ENCODE measurements at regions not wholly inside any gene's neighbourhood (a gene's known extent, or its start where the extent isn't known, plus 50 kb on each side); places are given as distances from the start of the nearest gene placed in this dataset.

DNA sequence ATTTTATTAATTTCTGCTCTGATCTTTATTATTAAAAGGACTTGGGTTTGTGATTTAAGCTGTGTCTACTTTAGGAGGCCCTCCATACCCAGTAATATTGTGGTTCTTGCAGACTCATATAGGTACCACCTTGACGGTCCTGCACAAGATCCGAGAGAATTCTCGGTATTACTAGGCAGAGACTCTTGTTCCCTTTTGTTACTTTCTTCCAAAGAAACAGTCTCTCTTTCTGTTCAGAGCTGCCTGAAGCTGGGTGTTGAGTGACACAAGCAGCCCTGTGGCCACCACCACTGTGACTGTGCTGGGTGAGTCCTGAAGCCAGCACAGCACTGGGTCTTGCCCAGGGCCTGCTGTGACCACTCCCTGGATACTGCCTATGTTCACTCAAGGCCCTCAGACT, 666.6 kb downstream of the SEMA5A start:
- Histone ChIP-seq H3K9ac (no peak overlapping the region), H3F3A (replicated peaks; ENCODE audit: insufficient read depth) (no peaks in the 10 kb centered on the region), H3K27ac (ENCODE audit: low read depth in 2 of 2, low read length in 1 of 2) (no peak overlapping the region), H3K9me3 (no peaks in the 10 kb centered on the region), H3K27me3 (ENCODE audit: insufficient read depth) (no peaks in the 10 kb centered on the region), H3K4me3 (ENCODE audit: low read depth in 2 of 2, low read length in 1 of 2) (no peak overlapping the region), H3K36me3 (replicated peaks in 1 of 2; ENCODE audit: control insufficient read depth in 1 of 2, insufficient read depth in 2 of 2, low read length in 1 of 2) (no peaks in the 10 kb centered on the region), H3K4me1 (ENCODE audit: control insufficient read depth in 1 of 2, insufficient read depth in 2 of 2, low read depth in 1 of 2, low read length in 1 of 2) (no peaks in the 10 kb centered on the region), H3K4me2 (no peak overlapping the region), H2AFZ (ENCODE audit: low read depth) (no peak overlapping the region), H4K20me1 (ENCODE audit: insufficient read depth) (no peaks in the 10 kb centered on the region), H3K79me2 (ENCODE audit: insufficient read depth) (no peaks in the 10 kb centered on the region), H3K9me2 (no peaks in the 10 kb centered on the region)
- TF ChIP-seq POLR2AphosphoS5 (IDR thresholded peaks at IDR 0.05; ENCODE audit: low read depth, low read length) = no peak
- TF ChIP-seq, protein P1, sequence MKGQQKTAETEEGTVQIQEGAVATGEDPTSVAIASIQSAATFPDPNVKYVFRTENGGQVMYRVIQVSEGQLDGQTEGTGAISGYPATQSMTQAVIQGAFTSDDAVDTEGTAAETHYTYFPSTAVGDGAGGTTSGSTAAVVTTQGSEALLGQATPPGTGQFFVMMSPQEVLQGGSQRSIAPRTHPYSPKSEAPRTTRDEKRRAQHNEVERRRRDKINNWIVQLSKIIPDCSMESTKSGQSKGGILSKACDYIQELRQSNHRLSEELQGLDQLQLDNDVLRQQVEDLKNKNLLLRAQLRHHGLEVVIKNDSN (IDR thresholded peaks at IDR 0.05; ENCODE audit: borderline replicate concordance, low read depth) = no peak
- TF ChIP-seq, protein P2, sequence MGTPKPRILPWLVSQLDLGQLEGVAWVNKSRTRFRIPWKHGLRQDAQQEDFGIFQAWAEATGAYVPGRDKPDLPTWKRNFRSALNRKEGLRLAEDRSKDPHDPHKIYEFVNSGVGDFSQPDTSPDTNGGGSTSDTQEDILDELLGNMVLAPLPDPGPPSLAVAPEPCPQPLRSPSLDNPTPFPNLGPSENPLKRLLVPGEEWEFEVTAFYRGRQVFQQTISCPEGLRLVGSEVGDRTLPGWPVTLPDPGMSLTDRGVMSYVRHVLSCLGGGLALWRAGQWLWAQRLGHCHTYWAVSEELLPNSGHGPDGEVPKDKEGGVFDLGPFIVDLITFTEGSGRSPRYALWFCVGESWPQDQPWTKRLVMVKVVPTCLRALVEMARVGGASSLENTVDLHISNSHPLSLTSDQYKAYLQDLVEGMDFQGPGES (IDR thresholded peaks at IDR 0.05; ENCODE audit: low read depth, low read length) = no peak
- no peak for TF ChIP-seq NFIC (IDR thresholded peaks at IDR 0.05; ENCODE audit: borderline replicate concordance)
- no peak for TF ChIP-seq FOXM1 (IDR thresholded peaks at IDR 0.05; ENCODE audit: low read depth)
- no peak for TF ChIP-seq SIN3A (IDR thresholded peaks at IDR 0.05; ENCODE audit: borderline replicate concordance, low read depth, low read length)
- no peak for DNase-seq
- POLR2A ChIA-PET = no interaction called here
- 66% methylated on average over 3 of the region's 3 CpGs for WGBS (ENCODE audit: low lambda C conversion rate)
- CTCF ChIA-PET = interaction anchor here (1.9 kb wide), 1 partner anchor 29 kb away, joined by 8 read pairs; no protein-coding TSS in a partner anchor

DNA sequence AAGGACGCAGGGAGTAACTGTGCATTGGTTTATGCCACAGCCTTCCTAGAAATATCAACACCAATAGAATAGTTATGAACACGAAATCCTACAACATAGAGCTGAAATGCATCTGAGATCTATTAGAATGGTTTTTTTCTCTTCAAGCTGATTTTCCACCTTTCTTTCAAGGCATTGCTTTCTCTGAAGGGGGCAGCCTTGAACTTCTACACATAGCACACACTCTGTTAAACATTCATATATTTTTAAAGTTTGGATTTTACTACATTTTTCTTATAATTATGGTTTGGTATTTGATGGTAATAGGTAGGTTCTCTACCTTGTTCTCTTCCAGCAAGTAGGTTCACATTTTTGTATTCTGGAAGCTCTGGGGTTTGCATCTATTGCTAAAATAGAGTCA, 661.8 kb downstream of the SEMA5A start:
- H3K27me3 ChIP-seq (ENCODE audit: insufficient read depth) = no peaks in the 10 kb centered on the region
- TF ChIP-seq NFIC (IDR thresholded peaks at IDR 0.05; ENCODE audit: borderline replicate concordance) = no peak
- TF ChIP-seq RXRA (IDR thresholded peaks at IDR 0.05; ENCODE audit: borderline replicate concordance, low read depth) = no peak
- TF ChIP-seq, protein P1 (IDR thresholded peaks at IDR 0.05; ENCODE audit: borderline replicate concordance, low read depth) = no peak
- TF ChIP-seq, protein P2 (IDR thresholded peaks at IDR 0.05; ENCODE audit: low read depth, low read length) = no peak
- TF ChIP-seq, protein P3, sequence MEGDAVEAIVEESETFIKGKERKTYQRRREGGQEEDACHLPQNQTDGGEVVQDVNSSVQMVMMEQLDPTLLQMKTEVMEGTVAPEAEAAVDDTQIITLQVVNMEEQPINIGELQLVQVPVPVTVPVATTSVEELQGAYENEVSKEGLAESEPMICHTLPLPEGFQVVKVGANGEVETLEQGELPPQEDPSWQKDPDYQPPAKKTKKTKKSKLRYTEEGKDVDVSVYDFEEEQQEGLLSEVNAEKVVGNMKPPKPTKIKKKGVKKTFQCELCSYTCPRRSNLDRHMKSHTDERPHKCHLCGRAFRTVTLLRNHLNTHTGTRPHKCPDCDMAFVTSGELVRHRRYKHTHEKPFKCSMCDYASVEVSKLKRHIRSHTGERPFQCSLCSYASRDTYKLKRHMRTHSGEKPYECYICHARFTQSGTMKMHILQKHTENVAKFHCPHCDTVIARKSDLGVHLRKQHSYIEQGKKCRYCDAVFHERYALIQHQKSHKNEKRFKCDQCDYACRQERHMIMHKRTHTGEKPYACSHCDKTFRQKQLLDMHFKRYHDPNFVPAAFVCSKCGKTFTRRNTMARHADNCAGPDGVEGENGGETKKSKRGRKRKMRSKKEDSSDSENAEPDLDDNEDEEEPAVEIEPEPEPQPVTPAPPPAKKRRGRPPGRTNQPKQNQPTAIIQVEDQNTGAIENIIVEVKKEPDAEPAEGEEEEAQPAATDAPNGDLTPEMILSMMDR (IDR thresholded peaks at IDR 0.05) = no peak
- no peak for TF ChIP-seq TCF12 (IDR thresholded peaks at IDR 0.05)
- TF ChIP-seq EP300 (IDR thresholded peaks at IDR 0.05; ENCODE audit: borderline replicate concordance in 1 of 2, low read depth in 1 of 2, low read length in 1 of 2) = no peak
- H3F3A ChIP-seq (replicated peaks; ENCODE audit: insufficient read depth) = no peaks in the 10 kb centered on the region
- H3K9me2 ChIP-seq = no peaks in the 10 kb centered on the region
- H3K36me3 ChIP-seq (replicated peaks in 1 of 2; ENCODE audit: control insufficient read depth in 1 of 2, insufficient read depth in 2 of 2, low read length in 1 of 2) = no peaks in the 10 kb centered on the region
- POLR2A ChIA-PET = no interaction called here
- no peaks in the 10 kb centered on the region for H3K79me2 ChIP-seq (ENCODE audit: insufficient read depth)
- H3K4me2 ChIP-seq = no peak overlapping the region
- H3K27ac ChIP-seq (ENCODE audit: low read depth in 2 of 2, low read length in 1 of 2) = no peak overlapping the region
- no peak overlapping the region for H2AFZ ChIP-seq (ENCODE audit: low read depth)
- H4K20me1 ChIP-seq (ENCODE audit: insufficient read depth) = no peaks in the 10 kb centered on the region
- 23% methylated on average over 2 of the region's 2 CpGs for WGBS (ENCODE audit: low lambda C conversion rate)
- no peak for DNase-seq
- no peak overlapping the region for H3K4me3 ChIP-seq (ENCODE audit: low read depth in 2 of 2, low read length in 1 of 2)
- no peaks in the 10 kb centered on the region for H3K4me1 ChIP-seq (ENCODE audit: control insufficient read depth in 1 of 2, insufficient read depth in 2 of 2, low read depth in 1 of 2, low read length in 1 of 2)
- no peak overlapping the region for H3K9ac ChIP-seq
- CTCF ChIA-PET = interaction anchor here (1.4 kb wide), 1 partner anchor 24 kb away, joined by 10 read pairs; no protein-coding TSS in a partner anchor
- no peaks in the 10 kb centered on the region; the same call in 1 of the 2 replicates for H3K9me3 ChIP-seq

Data from SK-N-SH (cell line).